ENCODE measurements at regions not wholly inside any gene's neighbourhood (a gene's known extent, or its start where the extent isn't known, plus 50 kb on each side); places are given as distances from the start of the nearest gene placed in this dataset.
"Not testable (repeated sequence)": the region's sequence is repeated elsewhere in the genome, so short reads cannot be mapped to it uniquely, and the experiment has no call there.

DNA sequence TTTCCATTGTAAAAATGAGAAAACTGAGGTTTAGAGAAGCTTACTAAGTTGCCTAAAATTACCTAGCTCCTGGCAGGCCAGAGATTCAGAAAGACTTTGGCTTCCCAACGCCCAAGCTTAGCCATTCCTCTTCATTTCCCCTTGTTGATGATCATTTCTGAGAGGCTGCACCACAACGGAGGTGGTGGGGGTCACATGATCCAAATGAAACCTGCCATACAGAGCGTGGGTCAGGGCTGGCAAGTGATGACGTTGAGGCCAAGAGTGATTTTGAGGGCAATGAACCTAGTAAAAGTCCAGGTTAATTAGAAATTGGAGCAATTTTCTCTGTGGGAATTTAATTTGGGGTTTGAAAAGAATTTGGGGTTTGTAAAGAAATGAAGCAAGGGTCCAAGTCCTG lies 109.9 kb downstream of the TMEM182 start:
- DNase-seq: no peak

DNA sequence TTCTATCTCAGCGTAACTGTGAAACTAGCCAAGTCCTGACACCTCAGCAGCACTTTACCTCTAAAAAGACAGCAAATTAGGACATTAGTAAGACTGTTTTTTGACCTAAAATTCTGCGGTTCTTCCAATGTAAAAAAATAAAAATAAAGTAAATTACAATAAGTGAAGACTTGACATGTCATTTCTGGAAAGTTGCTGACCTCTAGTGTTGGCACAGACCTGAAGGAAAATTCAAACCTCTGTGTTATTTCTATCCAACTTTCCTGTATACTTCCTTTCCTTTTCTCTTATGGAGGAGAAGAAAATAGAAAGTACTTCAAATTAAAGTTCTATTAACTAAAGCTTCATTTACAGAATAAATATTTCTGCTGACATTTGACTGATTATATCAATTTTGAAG lies 110.6 kb downstream of the TMEM182 start:
- DNase-seq: no peak

DNA sequence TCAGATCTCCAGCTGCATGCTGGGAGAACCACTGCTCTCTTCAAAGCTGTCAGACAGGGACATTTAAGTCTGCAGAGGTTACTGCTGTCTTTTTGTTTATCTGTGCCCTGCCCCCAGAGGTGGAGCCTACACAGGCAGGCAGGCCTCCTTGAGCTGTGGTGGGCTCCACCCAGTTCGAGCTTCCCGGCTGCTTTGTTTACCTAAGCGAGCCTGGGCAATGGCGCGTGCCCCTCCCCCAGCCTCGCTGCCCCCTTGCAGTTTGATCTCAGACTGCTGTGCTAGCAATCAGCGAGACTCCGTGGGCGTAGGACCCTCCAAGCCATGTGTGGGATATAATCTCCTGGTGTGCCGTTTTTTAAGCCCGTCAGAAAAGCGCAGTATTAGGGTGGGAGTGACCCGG lies 117.7 kb downstream of the TMEM182 start:
- not testable (repeated sequence) for DNase-seq

DNA sequence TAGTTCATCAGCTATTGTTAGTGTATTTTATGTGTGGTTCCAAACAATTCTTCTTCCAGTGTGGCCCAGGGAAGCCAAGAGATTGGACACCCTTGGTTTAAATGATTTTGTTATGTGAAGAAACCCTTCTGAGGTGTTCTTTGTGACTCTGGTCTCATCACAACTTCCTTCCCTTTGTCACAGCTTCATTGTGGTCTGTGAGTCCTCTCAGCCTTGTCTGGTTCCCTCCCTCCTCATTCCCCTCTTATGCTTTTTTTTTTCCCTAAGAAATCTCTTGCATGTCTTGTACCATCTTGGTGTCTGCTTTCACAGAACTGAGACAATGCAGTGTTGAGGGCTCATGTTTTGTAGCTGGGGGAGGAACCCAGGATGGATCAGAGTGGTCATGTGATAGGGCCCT lies 118.9 kb downstream of the TMEM182 start:
- no peak for DNase-seq

DNA sequence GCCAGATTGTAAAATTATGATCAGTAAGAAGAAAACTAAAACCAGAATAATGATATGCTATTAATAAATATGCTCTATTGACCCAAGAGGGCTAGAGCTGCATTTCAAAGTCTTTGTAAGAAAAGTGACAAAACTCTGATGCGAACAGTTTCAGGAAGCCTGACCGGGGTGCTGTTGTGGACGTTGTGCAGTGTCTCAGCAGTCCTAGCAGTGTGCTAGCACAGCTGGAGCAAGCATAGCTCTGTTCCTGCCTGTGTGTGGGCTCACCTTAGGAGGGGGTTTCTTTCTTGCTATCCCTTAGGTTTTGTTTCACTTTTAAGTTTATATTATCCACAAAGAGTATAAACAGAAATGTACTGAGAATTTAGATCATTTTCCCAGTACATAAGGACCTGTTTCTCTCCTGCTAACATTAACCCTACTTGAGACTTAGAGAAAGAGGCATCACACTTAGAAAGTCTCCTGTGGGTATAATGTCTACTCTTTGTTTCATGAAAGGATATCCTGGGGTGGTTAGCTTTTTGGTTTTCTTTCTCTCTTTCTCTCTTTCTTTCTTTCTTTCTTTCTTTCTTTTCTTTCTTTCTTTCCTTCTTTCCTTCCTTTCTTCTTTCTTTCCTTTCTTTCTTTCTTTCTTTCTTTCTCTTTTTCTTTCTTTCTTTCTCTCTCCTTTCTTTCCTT lies 124.5 kb downstream of the TMEM182 start:
- DNase-seq: no peak

DNA sequence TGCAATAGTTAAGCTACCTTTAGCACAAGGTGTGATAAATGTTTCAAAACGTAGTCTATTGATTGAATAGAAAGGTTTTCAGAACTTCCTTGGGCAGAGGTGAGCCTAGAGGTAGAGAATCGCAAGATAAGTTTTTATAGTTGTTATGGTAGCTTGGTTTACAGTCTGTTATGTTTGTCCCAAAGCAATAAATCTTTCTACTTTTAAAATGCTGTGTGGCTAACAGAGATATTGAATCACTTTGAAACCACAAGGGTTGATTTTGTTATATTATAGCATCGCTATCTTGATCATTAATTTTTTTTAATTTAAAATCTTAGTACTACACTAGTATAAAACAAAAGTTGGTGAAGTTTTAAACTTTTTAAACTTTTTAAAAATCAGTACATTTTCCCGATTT lies 126.7 kb downstream of the TMEM182 start:
- DNase-seq: no peak

DNA sequence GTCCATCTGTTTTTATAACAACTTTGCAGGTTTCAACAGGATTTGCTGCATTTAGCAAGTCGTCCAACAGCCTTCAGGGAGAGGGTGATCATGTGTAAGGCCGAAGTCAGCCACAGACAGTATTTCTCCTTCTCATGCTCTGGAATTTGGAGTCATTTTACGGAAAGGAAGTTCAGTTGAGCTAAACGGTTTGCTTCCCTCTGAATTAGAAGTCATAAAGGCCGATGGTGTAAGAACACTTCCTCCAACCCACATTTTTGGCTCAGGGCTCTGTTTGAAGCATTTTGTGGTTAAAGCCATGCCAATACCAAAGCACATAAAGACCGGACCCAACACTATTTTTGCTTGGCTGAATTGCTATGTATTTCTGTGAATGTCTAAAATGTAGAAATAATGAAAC lies 129.5 kb downstream of the TMEM182 start:
- no peak for DNase-seq

DNA sequence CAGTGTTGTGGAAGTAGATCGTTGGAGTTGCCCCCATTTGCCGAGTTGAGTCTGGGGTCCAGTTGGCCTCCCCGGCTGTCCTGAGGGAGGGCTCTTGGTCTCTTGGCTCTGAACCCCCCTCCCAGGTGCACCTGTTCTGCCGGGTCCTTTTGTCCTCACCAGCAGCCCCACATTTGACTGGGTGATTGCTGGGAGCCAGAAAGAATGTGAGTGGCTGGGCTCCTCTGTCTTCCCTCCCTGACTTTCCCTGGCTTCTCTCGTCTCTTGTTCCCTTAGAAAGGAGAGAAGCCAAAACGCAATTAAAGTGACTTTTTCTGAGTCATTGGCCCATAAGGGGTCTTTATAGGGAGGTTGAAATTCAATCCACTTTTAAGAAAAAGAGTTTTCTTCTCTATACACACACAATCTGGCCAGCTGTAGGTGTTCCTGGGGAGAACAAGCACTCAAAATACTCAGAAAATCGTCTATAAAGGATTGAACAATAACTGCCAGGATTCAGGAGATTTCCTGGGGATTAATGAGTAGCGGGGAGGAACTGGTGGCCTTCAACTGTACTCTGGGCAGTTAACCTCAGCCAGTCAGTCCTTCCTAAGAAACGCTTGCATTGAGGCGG lies 131.0 kb downstream of the TMEM182 start:
- no peak for DNase-seq

DNA sequence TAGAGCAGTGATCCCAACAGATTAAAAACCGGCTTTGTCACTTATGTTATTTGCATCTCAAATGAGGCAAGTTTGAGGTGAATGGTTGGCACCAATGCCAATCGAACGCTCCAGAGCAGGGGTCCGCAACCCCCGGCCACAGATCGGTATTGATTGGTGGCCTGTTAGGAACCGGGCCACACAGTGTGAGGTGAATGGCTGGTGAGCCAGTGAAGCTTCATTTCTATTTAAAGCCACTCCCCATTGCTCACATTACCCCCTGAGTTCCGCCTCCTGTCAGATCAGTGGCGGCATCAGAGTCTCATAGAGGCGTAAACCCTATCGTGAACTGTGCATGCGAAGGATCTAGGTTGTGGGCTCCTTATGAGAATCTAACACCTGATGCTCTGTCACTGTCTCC lies 132.0 kb downstream of the TMEM182 start:
- DNase-seq: no peak

DNA sequence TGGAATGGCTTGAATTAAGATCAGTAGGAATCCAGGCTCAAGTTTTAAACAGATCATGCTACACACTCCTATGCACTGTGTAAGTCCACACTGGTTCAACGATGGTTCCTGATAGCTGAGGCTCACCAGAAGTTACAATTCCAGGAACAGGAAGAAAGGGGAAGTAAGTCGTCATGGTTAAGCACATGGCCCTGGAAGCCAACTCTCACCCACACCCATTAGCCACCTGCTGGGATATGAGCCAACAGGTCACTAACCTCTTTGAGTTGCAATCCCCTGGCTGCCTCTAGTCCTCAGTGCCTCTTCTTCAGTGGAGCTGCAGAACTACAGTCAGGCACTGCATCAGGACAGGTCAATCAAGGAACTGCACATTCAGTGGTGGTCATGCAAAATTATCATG lies 133.5 kb downstream of the TMEM182 start:
- DNase-seq: no peak

DNA sequence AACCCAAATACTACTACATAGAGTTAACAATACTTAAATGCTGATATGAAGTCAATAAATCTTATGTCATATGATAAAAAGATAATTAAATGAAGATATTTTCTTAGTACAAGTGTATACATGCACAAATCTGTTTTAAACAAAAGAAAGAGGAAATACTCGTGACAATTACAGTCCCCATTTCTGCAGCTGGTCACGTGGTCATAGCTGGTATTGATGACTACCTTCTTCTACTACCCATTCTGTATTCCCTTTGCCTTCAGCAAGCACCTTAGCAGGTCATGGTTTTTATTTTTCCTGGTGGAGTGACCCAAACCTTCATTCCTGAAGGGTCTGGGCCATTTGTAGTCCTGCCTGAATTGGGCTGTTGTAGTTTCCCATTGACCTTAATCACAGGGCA lies 147.4 kb downstream of the TMEM182 start:
- not testable (repeated sequence) for DNase-seq

DNA sequence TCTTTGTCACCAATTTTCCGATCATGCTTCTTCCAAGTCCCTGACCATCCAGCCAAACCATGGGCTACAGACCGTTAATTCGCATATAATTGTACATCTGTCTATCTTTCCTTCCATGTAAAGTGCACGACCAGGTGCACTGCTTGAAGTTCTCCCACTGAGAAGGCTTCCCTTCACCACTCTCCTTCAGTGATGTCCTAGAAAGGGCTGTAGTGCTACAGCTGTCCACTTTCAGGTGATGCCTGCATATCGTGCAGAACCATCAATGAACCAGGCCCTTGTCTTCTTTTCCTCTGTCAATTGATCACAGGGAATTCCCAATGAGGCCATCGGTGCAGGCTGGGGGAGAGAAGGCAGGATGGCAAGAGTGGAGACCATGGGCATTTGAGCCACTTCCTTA lies 148.9 kb downstream of the TMEM182 start:
- no peak for DNase-seq

DNA sequence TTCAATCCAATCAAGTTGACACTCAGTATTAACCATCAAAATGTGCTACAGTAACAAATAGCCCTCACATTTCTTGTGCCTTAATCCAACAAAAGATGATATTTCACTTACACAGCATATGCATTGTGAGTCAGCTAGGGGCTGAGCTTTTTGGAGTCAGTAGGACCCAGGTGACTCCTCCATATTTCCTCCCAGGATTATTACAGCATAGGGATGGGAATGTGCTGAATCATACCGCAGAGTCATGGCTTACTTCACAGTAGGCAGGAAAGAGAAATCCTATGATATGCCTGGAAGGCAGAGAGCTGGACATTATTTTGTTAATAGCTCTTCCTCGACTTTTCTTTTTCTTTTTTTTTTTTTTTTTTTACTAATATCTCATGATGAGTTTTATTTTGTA lies 153.3 kb downstream of the TMEM182 start:
- DNase-seq: no peak

DNA sequence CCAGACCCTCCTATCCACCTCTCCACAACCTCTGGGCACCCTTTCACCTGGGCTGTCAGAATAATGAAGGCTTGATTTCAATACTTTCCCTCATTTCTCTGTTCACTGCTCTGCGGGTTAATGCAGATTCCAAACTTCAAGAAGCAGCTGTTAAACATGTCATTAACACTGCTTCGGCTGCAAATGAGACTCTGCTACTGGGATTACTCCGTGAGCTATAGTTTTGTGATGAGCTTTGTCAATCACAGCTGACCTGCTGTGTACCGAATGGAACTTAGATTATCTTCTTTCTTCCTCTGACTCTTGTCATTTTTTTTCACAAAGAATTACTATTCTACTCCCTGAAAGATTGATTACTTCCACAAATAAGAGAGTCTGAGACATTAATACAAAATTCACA lies 160.5 kb downstream of the TMEM182 start:
- no peak for DNase-seq

DNA sequence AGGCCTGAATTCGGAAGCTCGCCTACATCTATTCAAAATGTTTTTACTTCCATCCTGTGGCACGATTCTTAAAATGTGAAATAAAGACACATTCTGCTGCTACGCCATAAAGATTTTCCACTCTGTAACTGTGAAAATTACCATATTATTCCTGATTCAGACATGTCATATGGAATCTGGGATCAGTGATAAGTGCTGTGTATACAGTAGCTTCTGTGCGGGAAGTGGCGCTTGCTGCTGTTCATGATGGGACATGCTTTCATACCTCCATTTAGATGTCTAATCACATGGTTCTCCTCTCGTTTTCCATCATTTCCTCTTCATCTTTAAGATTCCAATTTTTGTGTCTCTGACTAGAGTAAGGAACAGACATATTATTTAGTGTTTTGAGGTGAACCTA lies 163.2 kb downstream of the TMEM182 start:
- DNase-seq: no peak

DNA sequence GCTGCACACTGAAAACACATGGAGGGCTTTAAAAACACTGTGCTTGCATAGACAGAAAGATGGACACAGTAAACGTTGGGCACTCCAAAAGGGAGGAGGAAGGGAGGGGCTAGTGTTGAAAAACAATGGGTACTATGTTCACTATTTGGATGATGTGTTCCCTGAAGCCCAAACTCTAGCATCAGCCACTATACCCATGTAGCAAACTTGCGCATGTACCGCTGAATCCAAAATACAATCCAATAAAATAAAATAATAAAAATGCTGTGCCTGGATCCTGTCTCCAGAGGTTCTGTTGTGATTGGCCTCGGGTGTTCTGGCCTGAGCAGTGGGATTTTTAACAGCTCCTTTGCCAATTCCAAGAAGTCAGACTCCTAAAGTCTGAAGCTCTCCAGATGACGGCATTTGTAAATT lies 166.0 kb downstream of the TMEM182 start:
- no peak for DNase-seq

DNA sequence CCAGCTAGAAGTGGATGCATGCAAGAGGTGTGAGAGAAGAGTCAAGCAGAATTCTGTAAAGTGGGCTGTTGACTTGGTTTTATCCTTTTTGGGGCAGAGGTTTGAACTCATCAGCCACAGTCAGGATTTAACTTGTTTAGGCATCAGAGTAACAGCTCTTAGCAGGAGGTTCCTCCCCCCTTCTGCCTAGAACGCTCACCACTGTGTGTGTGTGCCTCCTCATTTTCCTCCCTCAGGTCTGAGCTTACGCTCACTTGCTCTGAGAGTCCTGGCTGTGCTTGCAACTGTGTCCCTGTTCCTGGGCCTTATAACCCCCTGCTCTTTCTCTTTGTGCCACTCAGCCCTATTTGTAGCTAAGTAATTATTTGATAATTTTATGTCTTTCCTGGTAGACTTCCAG lies 167.9 kb downstream of the TMEM182 start:
- no peak for DNase-seq

DNA sequence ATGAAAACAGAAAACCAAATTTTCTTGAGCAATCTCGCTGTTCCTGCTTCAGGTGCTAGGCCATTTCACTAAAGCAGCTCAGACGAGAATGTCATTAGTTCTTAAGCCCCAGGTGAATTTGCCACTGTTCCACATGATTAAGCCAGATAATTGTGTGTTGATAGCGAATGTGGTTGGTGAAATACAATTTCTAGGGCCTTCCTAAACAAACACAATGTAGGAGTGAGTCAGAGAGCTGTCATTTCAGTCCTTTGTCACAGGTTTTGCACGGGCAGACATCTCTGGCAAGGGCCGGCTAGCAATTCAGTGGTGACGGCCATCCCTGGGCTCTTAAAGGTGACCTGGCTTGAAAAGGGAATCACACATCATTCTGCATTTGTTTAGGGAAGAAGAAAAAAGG lies 170.7 kb downstream of the TMEM182 start:
- peak; percentile 29 for DNase-seq

DNA sequence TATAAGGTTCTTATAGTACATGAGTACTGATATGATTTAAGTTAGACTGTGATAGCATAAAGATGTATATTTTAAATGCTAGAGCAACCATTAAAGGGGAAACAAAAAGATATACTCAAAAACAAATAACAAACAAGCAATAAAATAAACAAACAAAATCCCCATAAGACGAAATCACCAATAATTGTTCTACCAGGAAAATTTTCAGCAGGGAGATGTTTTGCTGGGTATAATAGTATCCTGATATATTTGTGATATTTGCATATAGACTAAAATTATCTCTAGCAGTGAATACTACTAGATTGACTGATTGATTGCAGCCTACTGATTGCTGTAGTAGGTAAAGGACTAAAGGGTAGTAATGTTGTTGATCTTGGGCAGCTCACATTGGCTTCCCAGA lies 177.4 kb downstream of the TMEM182 start:
- DNase-seq: no peak

DNA sequence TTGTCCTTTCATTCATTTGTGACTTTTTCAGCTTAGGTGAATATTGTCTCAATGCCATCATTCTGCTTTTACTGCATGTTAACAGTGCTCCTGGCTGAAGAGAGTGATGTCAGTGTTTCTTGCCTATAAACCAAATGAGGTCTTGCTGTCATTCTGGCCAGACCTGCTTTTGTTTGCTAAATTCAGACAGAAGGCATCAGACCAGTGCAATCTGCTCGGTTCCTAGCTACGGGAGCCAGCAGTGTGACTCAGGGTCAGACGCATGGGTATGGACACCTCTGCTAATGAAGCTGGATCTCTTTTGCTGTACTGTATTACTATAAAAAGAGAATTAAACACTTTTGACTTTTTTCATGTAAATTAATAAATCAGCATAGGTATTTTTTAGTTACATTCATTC lies 178.9 kb downstream of the TMEM182 start:
- no peak for DNase-seq

DNA sequence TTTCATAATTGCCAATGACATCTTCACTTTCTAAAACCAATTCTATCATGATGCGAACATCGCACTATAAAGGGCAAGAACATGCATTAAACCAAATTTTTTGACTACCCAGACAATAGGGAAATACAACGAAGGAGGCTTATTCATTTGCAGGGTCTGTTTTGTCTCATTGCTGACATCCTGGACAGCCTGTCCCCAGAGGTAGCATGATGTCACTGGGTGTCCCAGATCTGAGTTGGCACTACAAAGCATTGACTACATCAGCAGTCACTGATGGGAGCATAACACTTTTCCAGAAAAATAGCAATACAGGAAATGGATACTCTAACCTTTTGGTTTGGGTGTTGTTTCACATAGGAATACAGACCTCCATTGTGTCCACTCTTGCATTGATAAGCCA lies 180.3 kb downstream of the TMEM182 start:
- no peak for DNase-seq

DNA sequence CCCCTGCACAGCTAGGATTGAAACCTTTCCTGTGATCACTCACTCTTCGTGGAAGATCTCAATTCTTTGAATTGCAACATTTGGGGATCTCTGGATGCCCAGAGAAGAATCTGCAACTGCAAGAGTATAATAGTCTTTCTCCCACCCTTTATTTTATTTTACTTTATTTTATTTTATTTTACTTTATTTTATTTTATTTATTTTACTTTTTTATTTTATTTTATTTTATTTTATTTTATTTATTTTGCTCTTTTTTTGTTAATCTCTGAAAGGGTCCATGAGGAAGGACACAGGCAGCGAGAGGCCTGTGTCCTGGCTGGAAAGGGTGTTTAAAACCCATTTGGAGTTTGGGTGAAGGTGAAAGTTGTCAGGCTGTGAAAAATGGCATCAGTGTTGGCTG lies 181.4 kb downstream of the TMEM182 start:
- no peak for DNase-seq

DNA sequence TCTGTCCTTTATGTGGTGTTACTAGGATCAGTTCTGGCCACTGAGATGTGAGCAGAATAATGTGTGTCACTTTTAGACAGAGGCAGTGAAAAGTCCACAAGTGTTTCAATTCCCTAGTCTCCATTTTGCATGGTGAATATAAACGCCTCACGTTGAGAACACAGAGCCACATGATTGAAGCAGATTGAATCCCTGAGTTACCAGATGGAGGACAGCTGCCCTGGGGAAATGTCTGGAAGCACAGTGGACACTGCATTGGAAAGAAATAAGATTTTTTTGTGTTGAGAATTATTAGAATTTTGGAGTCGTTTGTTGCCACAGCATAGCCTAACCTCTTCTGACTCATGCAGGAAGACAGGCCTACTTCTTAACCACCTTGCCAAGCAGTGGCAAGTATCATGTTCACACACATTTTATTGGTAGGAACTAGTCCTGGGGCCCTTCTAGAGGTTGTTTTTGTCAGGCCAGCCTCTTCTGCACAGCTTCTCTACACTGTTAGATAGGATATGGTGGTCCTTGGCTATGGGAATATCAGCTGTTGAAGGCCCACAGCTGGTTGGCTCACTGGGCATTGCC lies 188.6 kb downstream of the TMEM182 start:
- no peak for DNase-seq

DNA sequence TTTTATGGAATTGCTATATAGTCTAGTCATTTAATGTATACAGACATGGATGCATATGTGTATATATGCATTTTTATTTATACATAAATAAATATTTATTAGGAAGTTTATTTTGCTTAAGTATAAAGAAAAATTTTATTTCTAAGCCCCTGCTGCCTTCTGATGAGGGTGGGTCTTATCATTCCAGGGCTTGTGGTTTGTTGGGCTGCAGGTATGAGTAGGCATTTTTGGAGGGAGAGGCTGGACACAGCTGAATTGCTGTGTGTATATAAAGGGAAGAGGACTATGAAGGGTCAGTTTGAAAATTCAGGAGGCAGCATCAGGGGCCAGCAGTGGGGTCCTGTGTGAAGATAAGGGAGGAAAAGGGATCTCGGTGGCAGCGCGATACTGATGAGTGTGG lies 189.4 kb downstream of the TMEM182 start:
- DNase-seq: no peak

DNA sequence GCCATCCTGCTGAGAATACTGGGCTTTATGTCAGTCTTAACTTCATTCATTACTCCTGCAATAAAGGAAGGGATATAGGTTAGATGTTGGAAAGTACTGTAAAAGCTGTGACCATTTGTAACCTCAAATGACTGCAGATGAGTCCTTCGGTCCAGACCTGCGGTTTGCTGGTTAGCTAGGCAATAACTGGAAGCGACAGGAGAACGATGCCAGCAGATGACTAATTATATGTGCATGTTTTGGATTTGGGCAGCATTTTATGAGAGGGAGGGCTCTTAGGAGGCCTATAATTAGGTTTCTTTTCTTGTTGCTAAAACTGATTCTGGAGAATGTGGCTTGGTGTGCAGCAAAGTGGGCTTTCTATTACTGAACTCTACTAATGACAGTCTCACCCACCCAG lies 205.6 kb downstream of the TMEM182 start:
- no peak for DNase-seq
